SIG-M5 (cell line): ENCODE measurements at regions not wholly inside any gene's neighbourhood (a gene's known extent, or its start where the extent isn't known, plus 50 kb on each side); places are given as distances from the start of the nearest gene placed in this dataset.

ENCODE experiments used
- DNase-seq: peaks from one replicate; lab custom pipeline; 2025; lab: John Stamatoyannopoulos, UW

DNA sequence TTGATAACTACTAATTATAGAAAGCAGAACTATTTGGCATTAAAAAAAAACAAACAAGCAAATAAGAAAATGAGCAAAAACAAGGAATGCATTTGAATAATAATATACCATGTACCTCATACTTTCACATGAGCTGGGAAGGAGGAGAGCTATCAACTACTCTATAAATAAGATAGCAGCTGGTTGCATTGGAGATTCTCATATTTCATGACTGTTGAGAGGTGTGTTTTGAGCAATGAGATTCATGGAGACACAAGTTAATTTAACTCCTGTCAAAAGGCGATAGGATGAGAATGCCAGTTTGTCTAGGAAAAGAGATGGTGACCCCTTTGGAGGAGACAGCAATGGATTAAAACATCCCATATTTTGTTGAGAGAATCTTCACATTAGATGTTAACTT is 348.8 kb upstream of the SPTLC3 start:
- DNase-seq, result no peak

DNA sequence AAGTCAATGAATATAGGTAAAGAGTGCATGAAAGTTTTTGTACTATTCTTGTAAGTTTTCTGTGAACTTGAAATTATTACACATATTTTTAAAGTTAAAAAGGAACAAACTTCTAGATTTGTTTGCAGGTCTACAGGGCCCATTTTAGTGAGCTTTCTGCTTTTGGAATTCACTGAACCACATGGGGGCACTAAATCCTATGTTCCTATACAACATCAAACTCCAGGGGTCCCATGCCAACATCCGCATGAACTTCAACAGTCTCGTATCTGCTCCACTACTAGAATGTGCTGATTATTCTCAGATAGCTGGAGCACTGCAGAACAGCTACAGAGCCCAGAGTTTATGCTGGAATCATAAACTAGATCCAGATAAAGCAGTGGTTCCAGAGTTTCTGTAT is 347.9 kb upstream of the SPTLC3 start:
- no peak for DNase-seq

- DNase-seq, result no peak
Observed at GRCh38 chr20:12670301-12670700, 338.5 kb upstream of the SPTLC3 start.

DNA sequence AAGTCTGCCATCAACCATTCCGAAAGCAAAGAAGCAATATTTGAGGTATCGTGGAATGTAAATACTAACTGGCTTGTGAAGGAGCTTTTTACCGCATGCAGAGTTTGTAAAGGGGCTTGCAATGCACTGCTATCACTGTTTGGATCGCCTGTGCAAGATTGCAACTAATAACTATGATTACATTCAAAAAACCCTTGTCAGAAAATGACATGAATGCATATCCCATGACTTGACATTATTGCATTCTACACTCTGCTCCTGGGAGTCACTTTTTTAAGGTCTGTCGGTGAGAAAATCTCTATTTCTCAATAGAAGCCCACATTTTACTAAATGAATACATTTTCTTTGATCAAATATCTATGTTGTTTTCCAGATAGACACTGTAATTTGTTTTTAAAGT is 335.4 kb upstream of the SPTLC3 start:
- DNase-seq, result no peak

DNA sequence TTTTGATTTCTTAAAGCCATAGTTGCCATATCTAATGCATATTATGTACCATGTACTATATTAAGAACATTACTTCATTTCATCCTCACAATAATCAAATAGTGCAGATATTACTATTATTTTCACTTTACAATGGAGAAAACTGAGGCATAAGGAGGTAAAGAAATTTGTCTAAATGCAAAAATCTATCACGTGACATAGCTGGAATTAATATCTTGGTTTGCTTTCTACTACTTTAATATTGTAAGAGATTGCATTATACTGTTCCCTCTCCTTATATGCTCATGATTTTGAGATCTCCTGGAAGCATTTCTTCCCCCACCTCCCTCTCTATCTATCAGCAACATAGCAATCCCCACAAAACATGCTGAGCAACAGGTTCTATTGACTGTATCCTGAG is 330.8 kb upstream of the SPTLC3 start:
- no peak for DNase-seq

GRCh38 chr20:12679447-12679846 is 329.3 kb upstream of the SPTLC3 start:
- no peak for DNase-seq

DNA sequence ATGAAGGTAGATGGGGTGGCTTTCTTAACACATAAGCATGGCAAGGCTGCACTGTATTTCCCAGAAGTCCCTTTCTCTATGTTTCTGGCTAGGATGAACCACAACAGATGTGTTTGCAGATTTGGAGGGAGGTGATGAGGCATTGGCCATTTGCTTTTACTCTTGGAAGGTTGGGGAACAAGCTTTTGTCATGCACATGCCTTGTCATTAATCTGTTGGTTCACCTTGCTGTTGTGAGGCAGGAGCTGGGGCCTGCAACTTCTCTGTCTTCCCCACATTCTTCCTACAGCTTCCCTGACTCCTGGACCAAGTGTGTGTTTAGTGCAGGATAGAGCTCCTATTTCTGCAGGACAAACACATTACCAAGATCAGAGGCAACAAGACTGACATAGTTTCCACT is 326.2 kb upstream of the SPTLC3 start:
- DNase-seq, result no peak

GRCh38 chr20:12687476-12687875 is 321.3 kb upstream of the SPTLC3 start:
- DNase-seq, result no peak

- DNase-seq, result no peak
Observed at GRCh38 chr20:12695937-12696336, 312.8 kb upstream of the SPTLC3 start.

DNA sequence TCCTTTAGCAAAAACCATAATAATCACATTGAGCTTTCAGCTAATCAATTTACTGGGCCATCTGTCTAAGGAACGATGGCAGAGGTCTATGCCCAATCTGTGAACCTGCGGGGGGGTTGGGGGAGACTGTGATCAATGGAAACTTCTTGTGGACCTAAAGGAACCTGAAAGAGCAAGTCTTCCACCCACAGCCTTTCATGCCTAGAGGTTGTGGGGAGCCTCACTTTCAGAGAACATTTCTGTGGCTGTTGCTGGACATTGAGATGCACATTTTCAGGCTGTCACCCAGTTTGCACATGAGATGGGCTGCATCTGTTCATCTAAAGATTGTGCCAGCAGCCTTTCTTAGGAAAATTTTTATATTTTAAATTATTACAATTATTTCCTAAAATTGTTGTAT is 310.0 kb upstream of the SPTLC3 start:
- no peak for DNase-seq

DNA sequence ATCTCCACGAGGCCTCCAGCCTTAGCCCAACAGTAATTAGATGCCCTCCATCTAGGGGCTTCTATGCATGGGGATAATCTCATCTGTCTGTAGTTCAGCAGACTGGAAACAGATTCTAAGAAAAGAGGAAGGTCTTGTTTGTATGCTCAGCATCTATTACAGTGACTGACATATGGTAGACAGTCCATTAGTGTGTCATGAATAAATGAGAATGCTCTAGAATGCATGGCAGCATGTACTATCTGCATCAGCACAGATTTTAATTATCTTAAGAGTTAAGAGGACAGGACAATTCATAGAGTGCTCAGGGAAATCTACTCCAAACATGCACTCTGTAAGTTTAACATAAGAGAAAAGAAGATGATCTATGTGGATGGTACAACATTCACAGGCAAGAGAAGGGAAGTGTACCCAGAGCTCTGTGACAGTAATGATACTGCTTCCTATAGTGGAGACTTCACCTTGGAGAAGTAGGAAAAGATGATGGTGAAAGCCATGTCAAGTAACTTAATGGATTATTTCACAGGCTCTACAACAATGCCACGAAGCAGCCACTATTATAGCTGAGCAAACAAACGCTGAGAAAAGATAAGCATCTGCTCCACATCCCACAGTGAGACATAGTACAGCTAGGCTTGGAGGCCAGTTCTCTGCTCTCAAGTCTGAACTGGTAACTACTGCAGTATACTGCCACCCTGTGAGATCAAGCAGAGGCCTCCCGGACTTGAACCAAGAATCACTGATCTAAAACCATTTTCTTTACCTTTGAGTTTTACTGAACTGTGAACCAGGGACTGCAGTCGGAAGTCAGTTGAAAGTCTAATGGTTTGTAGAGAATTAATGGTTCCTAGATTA is 309.2 kb upstream of the SPTLC3 start:
- no peak for DNase-seq

GRCh38 chr20:12700701-12701100 is 308.1 kb upstream of the SPTLC3 start:
- no peak for DNase-seq

DNA sequence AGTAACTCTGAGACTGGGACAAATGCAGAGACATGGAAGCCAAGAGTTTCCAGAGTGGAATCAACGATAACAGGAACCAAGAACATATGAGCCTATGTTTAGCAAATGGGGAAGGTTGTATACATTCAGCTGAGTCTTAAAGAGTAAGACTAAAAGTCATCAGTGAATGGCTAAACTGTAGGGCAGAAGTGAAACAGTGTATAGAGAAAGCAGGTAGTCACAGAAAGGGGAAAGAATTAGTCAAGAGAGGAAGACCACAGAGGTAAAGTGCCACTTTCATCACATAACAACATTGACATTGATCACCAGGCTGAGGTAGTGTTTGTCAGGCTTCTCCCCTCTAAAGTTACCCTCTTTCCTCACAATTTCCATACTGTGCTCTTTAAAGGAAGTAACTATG is 306.5 kb upstream of the SPTLC3 start:
- no peak for DNase-seq

DNA sequence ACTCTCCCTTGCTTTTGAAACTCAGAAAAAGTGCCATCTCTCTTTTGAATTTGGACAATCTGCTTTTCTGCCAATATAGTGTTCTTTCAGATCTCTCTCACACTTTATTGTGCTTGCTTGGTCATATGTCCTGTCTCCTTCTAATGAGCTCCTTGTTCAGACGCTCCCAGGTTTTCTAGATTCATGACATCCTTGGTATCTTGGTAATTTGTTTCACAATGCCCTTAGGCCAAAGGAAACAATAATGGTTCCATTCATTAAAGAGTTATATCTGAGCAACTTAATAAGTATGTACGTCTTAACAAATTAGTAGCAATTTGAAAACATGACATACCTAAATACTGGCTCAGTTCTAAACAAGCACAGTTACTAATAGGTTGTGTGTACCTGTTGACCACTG is 293.4 kb upstream of the SPTLC3 start:
- no peak for DNase-seq

DNA sequence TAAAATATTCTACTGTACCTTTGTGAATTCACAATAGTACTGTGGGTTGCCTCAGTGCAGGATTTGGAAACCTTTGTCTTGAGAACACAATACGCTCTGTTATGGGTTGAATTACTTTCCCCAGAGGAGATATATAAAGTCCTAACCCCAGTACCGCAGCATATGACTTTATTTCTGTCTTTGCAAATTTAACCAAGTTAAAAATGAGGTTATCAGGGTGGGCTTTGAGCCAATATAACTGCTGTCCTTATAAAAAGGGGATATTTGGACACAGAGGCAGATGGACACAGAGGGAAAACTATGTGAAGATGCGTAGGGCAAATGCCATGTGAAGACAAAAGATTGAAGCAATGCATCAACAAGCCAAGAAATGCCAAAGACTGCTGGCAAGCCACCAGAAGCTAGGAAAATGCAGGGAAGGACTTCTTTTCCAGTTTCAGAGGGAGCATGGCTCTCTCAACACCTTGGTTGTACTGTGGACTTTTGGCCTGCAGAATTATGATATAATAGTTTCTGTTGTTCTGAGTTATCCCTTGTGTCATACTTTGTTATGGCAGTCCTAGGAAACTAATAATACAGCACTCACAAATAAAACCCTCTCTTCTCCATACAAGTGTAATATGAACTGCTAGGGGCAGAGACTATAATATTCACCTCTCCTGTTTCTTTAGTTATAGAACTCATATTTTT is 292.6 kb upstream of the SPTLC3 start:
- no peak for DNase-seq

GRCh38 chr20:12717061-12717460 is 291.7 kb upstream of the SPTLC3 start:
- no peak for DNase-seq

- DNase-seq, result no peak
Observed at GRCh38 chr20:12718619-12719018, 290.2 kb upstream of the SPTLC3 start.

DNA sequence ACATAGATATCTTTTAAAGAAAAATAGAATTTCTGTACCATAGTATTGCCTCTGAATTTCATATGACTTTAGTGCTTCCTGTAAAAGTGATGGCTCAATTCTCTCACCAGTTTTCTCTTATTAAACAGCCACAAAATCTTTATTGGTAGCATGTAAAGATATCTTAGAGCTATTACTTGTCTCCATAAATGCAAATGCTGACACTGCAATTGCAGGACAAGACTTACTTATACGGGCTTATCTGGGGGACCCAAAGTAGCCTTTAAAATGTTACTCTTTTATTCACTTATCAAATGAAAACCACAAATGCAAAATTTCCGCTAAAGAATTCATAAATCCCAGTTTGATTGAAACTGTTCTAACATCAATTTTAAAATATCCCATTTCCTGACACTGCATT is 287.1 kb upstream of the SPTLC3 start:
- DNase-seq, result no peak

- no peak for DNase-seq
Observed at GRCh38 chr20:12722091-12722490, 286.7 kb upstream of the SPTLC3 start.

- no peak for DNase-seq
Observed at GRCh38 chr20:12723811-12724210, 285.0 kb upstream of the SPTLC3 start.

DNA sequence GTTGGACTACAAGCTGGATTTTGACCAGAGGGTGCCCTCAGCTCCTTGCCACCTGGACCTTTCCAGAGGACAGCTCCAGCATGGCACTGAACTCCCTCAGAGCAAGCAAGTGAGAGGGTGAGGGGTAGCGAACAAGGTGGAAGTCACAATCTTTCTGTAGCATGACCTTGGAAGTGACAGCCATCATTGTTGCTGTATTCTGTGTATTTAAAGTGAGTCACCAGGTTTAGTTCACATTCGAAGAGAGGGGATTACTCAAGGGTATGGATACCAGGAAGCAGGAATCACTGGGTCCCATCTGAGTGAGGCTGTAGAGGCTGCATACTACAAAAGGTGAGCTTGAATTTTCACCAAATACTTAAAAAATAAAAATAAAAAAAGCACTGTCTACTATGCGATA is 280.0 kb upstream of the SPTLC3 start:
- no peak for DNase-seq

DNA sequence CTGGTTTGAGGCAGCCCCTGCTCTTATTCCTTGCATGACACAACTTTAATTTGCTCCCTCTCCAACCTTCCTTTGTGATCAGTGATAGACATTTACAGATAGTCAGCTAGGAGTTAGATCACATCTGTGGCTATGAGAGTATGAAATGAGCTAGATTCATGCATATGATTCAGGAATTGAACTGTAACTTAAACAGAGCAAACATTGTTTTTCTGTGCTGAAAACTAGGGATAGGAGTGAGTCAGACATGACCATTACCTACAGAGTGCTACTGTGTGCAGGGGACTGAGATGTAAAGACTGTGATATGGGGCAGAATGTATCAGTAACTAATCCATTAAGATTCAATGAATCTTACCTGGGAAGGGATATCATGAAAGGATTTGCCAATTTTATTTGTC is 279.4 kb upstream of the SPTLC3 start:
- no peak for DNase-seq

DNA sequence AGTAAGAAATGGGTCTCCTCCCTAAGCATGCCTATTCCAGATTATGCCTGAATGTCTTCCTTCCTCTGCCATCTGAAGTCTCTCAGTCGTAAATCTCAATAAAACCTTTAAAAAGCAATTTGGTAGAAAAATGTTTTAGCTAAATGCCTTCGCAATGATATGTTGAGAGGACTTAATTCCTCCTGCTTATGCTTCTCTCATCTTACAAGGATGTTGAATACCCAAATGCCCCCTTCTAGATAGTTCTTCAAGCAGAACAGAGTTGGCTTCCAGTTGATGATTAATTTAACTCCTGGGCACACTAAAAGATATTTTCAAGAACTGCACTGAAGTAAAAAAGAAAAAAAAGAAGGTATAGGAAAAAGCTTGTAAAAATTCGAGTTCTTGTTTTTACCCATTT is 275.0 kb upstream of the SPTLC3 start:
- DNase-seq, result no peak

- DNase-seq, result no peak
Observed at GRCh38 chr20:12737497-12737896, 271.3 kb upstream of the SPTLC3 start.
